ENCODE measurements at regions not wholly inside any gene's neighbourhood (a gene's known extent, or its start where the extent isn't known, plus 50 kb on each side); places are given as distances from the start of the nearest gene placed in this dataset.

DNA sequence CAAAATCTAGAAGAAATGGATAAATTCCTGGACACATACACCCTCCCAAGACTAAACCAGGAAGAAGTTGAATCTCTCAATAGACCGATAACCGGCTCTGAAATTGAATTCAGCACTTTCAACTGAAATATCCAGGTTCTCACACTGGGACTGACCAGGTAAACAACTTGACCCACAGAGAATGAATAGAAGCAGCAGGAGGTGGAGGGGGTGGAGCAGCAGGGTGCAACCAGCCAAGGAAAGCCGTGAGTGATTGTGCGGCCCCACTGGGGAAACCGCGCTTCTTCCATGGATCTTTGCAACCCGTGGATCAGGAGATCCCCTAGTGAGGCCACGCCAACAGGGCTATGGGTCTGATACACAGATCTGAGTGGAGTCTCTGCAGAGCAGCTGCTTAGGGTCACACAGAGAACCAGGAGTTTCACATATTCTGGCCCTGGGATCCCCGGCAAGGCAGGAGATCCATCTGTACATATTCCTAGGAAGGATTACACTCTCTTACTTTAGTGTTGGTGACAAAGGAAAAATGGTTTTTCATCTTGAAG is 181.5 kb downstream of the SLCO4C1 start:
- TF ChIP-seq ZC3H10 (CRISPR knock-in tag; IDR thresholded peaks at IDR 0.05) (no peak), RARB (CRISPR knock-in tag; IDR thresholded peaks at IDR 0.05) (no peak), BACH2 (CRISPR knock-in tag; IDR thresholded peaks at IDR 0.05; ENCODE audit: borderline replicate concordance) (no peak), ZNF70 (CRISPR knock-in tag; IDR thresholded peaks at IDR 0.05) (no peak), ISL1 (CRISPR knock-in tag; IDR thresholded peaks at IDR 0.05) (no peak)
- TF ChIP-seq, protein P1, sequence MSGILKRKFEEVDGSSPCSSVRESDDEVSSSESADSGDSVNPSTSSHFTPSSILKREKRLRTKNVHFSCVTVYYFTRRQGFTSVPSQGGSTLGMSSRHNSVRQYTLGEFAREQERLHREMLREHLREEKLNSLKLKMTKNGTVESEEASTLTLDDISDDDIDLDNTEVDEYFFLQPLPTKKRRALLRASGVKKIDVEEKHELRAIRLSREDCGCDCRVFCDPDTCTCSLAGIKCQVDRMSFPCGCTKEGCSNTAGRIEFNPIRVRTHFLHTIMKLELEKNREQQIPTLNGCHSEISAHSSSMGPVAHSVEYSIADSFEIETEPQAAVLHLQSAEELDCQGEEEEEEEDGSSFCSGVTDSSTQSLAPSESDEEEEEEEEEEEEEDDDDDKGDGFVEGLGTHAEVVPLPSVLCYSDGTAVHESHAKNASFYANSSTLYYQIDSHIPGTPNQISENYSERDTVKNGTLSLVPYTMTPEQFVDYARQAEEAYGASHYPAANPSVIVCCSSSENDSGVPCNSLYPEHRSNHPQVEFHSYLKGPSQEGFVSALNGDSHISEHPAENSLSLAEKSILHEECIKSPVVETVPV (CRISPR knock-in tag; IDR thresholded peaks at IDR 0.05): no peak
- TF ChIP-seq, protein P2, sequence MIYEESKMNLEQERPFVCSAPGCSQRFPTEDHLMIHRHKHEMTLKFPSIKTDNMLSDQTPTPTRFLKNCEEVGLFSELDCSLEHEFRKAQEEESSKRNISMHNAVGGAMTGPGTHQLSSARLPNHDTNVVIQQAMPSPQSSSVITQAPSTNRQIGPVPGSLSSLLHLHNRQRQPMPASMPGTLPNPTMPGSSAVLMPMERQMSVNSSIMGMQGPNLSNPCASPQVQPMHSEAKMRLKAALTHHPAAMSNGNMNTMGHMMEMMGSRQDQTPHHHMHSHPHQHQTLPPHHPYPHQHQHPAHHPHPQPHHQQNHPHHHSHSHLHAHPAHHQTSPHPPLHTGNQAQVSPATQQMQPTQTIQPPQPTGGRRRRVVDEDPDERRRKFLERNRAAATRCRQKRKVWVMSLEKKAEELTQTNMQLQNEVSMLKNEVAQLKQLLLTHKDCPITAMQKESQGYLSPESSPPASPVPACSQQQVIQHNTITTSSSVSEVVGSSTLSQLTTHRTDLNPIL (CRISPR knock-in tag; IDR thresholded peaks at IDR 0.05; ENCODE audit: low read depth): no peak
